Progenitor cell of endocrine pancreas (in vitro differentiated cells): ENCODE measurements at regions not wholly inside any gene's neighbourhood (a gene's known extent, or its start where the extent isn't known, plus 50 kb on each side); places are given as distances from the start of the nearest gene placed in this dataset.

Experiments used
- DNase-seq: peaks from one replicate; pipeline ENCODE4 v3.0.0; 2021; ENCODE audit warnings: low spot score; ENCODE audit not compliant: unreplicated experiment
- H3K27ac Mint-ChIP-seq: 2 replicates; pipeline ENCODE4 v1.8.0; 2021; ENCODE audit warnings: mild to moderate bottlenecking, moderate library complexity, mixed read lengths
- H3K27me3 Mint-ChIP-seq: 2 replicates; pipeline ENCODE4 v1.8.0; 2021; ENCODE audit warnings: mixed read lengths
- H3K36me3 Mint-ChIP-seq: 2 replicates; pipeline ENCODE4 v1.8.0; 2022; ENCODE audit warnings: mixed read lengths; ENCODE audit not compliant: insufficient read depth
- H3K4me1 Mint-ChIP-seq: 2 replicates; pipeline ENCODE4 v1.8.0; 2021; ENCODE audit warnings: low read depth, mixed read lengths
- H3K4me3 Mint-ChIP-seq: 2 replicates; pipeline ENCODE4 v1.8.0; 2021; ENCODE audit warnings: low read depth, mild to moderate bottlenecking, moderate library complexity, mixed read lengths
- H3K9me3 Mint-ChIP-seq: 2 replicates; pipeline ENCODE4 v1.8.0; 2021; ENCODE audit warnings: low read depth, mixed read lengths
- TF ChIP-seq, protein P1 (sequence below): fragments of 200-600 bp; sonication (generic); IDR thresholded peaks from one replicate; pipeline ENCODE4 v1.5.0; 2021; ENCODE audit warnings: antibody characterized with exemption, mild to moderate bottlenecking; ENCODE audit not compliant: unreplicated experiment

DNA sequence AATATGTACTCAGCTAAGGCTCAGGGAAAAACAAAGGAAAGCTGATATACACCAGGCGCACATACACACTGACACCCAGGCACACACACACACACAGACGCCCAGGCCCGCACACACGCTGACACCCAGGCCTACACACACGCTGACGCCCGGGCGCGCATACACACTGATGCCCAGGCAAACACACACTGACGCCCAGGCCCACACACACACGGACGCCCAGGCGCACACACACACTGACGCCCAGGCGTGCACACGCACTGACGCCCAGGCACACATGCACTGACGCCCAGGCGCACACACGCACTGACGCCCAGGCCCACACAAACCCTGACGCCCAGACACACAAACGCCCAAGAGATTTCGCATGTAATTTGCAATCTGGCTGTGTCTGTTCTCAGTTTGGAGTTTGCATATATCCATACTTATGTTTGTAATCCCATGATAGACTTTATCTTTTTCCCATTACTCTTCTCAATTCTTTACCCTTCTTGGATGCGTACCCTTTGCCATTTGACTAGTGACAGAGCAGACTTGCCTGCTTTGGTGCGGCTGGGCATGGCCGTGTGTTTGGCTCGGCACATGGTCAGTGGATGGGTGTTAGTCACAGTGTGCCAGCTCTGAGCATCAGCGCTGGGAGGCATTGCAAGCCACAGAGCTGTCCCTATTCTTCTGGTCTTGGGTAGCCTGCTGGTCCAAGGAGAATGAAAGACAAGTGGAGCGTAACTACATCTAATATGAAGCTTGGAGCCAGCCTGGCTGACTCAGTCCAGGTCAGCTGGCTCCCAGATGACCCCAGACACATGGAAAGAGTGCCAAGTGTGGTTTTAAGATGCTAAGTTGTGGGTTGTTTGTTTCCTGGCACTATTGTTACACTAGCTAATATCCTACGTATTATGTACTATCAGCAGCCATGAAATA lies 632.4 kb upstream of the ZFP42 start:
- peaks cover 30% of the 10 kb centered on the region for H3K4me1 Mint-ChIP-seq
- H3K4me3 Mint-ChIP-seq = no peak overlapping the region
- DNase-seq = no peak
- peaks cover 4% of the 10 kb centered on the region for H3K9me3 Mint-ChIP-seq
- H3K36me3 Mint-ChIP-seq = peaks cover 2% of the 10 kb centered on the region
- TF ChIP-seq, protein P1, sequence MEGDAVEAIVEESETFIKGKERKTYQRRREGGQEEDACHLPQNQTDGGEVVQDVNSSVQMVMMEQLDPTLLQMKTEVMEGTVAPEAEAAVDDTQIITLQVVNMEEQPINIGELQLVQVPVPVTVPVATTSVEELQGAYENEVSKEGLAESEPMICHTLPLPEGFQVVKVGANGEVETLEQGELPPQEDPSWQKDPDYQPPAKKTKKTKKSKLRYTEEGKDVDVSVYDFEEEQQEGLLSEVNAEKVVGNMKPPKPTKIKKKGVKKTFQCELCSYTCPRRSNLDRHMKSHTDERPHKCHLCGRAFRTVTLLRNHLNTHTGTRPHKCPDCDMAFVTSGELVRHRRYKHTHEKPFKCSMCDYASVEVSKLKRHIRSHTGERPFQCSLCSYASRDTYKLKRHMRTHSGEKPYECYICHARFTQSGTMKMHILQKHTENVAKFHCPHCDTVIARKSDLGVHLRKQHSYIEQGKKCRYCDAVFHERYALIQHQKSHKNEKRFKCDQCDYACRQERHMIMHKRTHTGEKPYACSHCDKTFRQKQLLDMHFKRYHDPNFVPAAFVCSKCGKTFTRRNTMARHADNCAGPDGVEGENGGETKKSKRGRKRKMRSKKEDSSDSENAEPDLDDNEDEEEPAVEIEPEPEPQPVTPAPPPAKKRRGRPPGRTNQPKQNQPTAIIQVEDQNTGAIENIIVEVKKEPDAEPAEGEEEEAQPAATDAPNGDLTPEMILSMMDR = no peak
- no peak overlapping the region for H3K27ac Mint-ChIP-seq
- H3K27me3 Mint-ChIP-seq = no peaks in the 10 kb centered on the region

DNA sequence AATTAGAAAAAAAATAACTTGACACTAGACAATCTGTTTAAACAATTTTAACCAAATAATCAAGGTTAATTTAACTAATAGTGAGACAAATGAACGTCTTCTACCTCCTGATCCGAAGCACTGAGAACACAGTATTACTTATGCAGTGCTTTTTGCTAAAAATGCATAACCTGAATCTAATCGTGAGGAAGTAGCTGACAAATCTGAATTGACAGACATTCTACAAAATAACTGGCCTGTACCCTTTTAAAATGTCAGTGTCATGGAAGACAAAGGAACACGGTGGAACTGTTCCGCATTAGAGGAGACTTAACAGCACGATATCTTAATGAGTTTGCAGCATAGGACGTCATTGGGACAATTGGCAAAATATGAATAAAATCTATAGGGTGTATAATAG lies 631.2 kb upstream of the ZFP42 start:
- no peaks in the 10 kb centered on the region for H3K27me3 Mint-ChIP-seq
- peaks cover 2% of the 10 kb centered on the region for H3K36me3 Mint-ChIP-seq
- DNase-seq = no peak
- H3K4me3 Mint-ChIP-seq = no peak overlapping the region
- H3K4me1 Mint-ChIP-seq = peaks cover 33% of the 10 kb centered on the region
- TF ChIP-seq, protein P1 = no peak
- H3K9me3 Mint-ChIP-seq = peaks cover 4% of the 10 kb centered on the region
- no peak overlapping the region for H3K27ac Mint-ChIP-seq

DNA sequence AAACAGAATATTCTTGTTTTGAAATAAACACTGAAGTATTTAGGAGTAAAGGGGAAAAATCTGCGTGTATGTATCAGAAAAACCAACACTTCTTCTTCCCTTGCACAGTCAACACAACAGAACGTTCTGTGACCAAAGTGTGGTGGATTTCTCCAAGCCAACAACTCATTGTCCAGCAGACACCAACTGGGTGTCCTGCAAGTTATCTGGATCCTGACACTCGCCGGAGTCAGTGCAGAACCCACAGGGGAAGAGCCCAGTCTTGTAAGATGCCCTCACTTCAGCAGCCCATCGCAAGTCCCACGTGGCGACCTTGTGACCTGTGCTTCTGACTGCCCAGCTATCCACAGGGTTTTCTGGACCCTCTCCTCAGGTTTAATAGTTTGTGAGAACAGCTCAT lies 630.7 kb upstream of the ZFP42 start:
- Mint-ChIP-seq H3K4me3 (no peak overlapping the region), H3K9me3 (peaks cover 4% of the 10 kb centered on the region), H3K27ac (no peak overlapping the region), H3K27me3 (no peaks in the 10 kb centered on the region), H3K36me3 (peaks cover 2% of the 10 kb centered on the region), H3K4me1 (peaks cover 33% of the 10 kb centered on the region)
- TF ChIP-seq, protein P1 = no peak
- no peak for DNase-seq

DNA sequence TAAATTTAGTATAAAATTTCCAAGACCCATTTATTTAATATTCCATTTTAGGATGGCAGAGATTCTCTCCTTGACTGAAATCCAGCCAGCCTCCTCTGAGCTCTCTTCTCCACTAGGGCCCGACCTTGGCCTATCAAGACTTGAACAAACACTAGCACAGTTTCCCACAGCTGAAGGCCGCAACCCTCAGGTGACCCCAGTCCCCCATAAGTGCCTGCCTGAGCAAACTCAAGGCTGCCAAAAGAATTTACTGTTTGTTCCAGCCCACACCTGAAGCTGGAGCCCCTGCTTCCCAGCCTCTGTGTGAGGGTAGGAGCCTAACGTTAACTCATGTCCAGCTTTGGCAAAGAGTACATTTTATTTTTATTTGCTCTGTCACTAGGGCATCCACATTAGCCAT lies 629.0 kb upstream of the ZFP42 start:
- H3K27me3 Mint-ChIP-seq = no peaks in the 10 kb centered on the region
- DNase-seq = peak; percentile 30
- H3K4me1 Mint-ChIP-seq = peaks cover 40% of the 10 kb centered on the region
- H3K27ac Mint-ChIP-seq = peak overlapping the region; percentile 70
- H3K9me3 Mint-ChIP-seq = peaks cover 4% of the 10 kb centered on the region
- H3K4me3 Mint-ChIP-seq = peak overlapping the region; percentile 35
- H3K36me3 Mint-ChIP-seq = peaks cover 2% of the 10 kb centered on the region
- TF ChIP-seq, protein P1 = no peak

DNA sequence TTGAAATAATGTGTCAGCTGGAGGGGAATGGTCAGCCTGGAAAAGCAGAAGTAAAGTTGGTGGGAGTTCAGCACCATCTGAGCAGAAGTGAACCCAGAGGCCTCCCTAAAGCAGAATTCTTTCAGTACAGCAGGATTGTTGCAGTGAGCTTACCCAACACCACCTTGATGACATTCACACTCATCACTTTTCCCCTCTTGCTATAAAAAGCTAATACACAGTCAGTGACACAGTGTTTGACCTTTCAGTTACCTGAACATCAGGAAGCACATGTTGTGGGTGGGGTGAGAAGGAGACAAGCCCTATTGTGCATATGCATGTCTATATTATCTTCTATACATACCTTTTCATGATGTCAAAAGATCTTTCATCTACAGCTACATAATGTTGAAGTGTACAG lies 624.7 kb upstream of the ZFP42 start:
- no peak for DNase-seq
- peaks cover 30% of the 10 kb centered on the region for H3K4me1 Mint-ChIP-seq
- H3K4me3 Mint-ChIP-seq = no peak overlapping the region
- no peaks in the 10 kb centered on the region for H3K9me3 Mint-ChIP-seq
- no peaks in the 10 kb centered on the region for H3K27me3 Mint-ChIP-seq
- H3K36me3 Mint-ChIP-seq = peaks cover 2% of the 10 kb centered on the region
- H3K27ac Mint-ChIP-seq = no peak overlapping the region
- TF ChIP-seq, protein P1 = no peak
